ENCODE measurements at regions not wholly inside any gene's neighbourhood (a gene's known extent, or its start where the extent isn't known, plus 50 kb on each side); places are given as distances from the start of the nearest gene placed in this dataset.

DNA sequence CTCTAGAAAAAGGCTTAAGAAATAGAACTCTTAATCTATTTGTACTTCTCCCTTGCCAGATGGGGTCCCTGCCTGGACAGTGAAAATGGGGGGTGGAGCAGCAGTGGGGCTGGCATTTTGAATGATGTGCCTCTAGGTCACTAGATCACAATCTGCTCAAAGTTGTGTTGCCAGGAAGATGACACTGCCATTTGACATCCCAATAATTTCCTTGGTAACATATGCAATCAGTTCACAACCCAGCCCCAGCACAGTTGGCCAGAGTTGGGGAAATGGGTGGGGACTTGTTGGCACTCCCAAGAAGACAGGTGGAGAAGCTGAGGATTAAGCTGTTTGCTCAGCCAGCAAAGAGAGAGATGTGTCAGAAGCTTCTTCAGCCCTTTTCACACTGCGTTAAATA is 558.3 kb upstream of the KLHL29 start:
- no peak for DNase-seq (ENCODE audit: low spot score)
- ChIA-PET CTCF (no interaction called here), POLR2A (no interaction called here)
- TF ChIP-seq, protein P1, sequence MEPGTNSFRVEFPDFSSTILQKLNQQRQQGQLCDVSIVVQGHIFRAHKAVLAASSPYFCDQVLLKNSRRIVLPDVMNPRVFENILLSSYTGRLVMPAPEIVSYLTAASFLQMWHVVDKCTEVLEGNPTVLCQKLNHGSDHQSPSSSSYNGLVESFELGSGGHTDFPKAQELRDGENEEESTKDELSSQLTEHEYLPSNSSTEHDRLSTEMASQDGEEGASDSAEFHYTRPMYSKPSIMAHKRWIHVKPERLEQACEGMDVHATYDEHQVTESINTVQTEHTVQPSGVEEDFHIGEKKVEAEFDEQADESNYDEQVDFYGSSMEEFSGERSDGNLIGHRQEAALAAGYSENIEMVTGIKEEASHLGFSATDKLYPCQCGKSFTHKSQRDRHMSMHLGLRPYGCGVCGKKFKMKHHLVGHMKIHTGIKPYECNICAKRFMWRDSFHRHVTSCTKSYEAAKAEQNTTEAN (CRISPR knock-in tag; IDR thresholded peaks at IDR 0.05): no peak
- TF ChIP-seq USF2 (CRISPR knock-in tag; IDR thresholded peaks at IDR 0.05) (no peak), ZNF281 (CRISPR knock-in tag; IDR thresholded peaks at IDR 0.05) (no peak), SP1 (CRISPR knock-in tag; conservative IDR thresholded peaks at IDR 0.05) (no peak), PRDM15 (CRISPR knock-in tag; IDR thresholded peaks at IDR 0.05) (no peak), NR2C2 (CRISPR knock-in tag; IDR thresholded peaks at IDR 0.05) (no peak), GABPB1 (CRISPR knock-in tag; IDR thresholded peaks at IDR 0.05) (no peak), NFE2L1 (CRISPR knock-in tag; IDR thresholded peaks at IDR 0.05) (no peak)
- TF ChIP-seq, protein P2, sequence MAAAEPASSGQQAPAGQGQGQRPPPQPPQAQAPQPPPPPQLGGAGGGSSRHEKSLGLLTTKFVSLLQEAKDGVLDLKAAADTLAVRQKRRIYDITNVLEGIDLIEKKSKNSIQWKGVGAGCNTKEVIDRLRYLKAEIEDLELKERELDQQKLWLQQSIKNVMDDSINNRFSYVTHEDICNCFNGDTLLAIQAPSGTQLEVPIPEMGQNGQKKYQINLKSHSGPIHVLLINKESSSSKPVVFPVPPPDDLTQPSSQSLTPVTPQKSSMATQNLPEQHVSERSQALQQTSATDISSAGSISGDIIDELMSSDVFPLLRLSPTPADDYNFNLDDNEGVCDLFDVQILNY (CRISPR knock-in tag; IDR thresholded peaks at IDR 0.05): no peak
- TF ChIP-seq, protein P3, sequence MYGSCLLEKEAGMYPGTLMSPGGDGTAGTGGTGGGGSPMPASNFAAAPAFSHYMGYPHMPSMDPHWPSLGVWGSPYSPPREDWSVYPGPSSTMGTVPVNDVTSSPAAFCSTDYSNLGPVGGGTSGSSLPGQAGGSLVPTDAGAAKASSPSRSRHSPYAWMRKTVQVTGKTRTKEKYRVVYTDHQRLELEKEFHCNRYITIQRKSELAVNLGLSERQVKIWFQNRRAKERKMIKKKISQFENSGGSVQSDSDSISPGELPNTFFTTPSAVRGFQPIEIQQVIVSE (CRISPR knock-in tag; IDR thresholded peaks at IDR 0.05; ENCODE audit: borderline replicate concordance): no peak
- Mint-ChIP-seq H3K9me3 (peaks cover 9% of the 10 kb centered on the region), H3K36me3 (no peaks in the 10 kb centered on the region), H3K4me1 (peaks cover 7% of the 10 kb centered on the region), H3K4me3 (no peak overlapping the region), H3K27ac (no peak overlapping the region), H3K27me3 (ENCODE audit: low read depth) (no peaks in the 10 kb centered on the region)
- no peak for ATAC-seq

DNA sequence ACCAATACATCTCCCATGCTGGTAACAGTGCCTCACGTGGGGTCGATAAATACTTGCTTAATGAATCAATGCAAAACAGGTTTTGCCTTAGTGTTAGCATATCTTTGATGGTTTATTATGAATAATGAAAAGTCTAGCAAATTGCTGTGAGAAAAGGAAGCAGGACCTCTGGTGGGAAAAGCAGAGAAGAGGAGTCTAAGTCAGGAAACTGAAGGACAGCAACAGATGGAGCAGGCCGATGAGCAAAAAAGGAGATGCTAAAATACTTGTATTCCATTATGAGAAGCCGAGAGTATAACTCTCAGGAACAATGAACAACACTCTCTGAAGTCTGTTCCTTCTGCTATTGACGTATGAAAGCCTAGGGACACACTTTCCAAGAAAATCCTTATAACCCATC is 555.2 kb upstream of the KLHL29 start:
- no peak for TF ChIP-seq ELF4 (CRISPR knock-in tag; IDR thresholded peaks at IDR 0.05; ENCODE audit: low read depth)
- Mint-ChIP-seq H3K4me3 (no peak overlapping the region), H3K27ac (no peak overlapping the region), H3K36me3 (no peaks in the 10 kb centered on the region), H3K9me3 (peaks cover 9% of the 10 kb centered on the region), H3K27me3 (ENCODE audit: low read depth) (no peaks in the 10 kb centered on the region), H3K4me1 (peaks cover 7% of the 10 kb centered on the region)
- ATAC-seq (no peak), DNase-seq (ENCODE audit: low spot score) (no peak)
- ChIA-PET POLR2A (interaction anchor here (0.5 kb wide), 1 partner anchor 15 kb away, joined by 3 read pairs; no protein-coding TSS in a partner anchor), CTCF (interaction anchor here (1.3 kb wide), 1 partner anchor 12 kb away, joined by 3 read pairs; no protein-coding TSS in a partner anchor)

GRCh38 chr2:22832196-22832595 is 552.8 kb upstream of the KLHL29 start:
- ATAC-seq (no peak), DNase-seq (ENCODE audit: low spot score) (no peak)
- no peaks in the 10 kb centered on the region for H3K27me3 Mint-ChIP-seq (ENCODE audit: low read depth)
- CTCF ChIA-PET: no interaction called here
- POLR2A ChIA-PET: no interaction called here
- H3K27ac Mint-ChIP-seq: no peak overlapping the region
- H3K36me3 Mint-ChIP-seq: no peaks in the 10 kb centered on the region
- peaks cover 6% of the 10 kb centered on the region for H3K9me3 Mint-ChIP-seq
- H3K4me1 Mint-ChIP-seq: peaks cover 7% of the 10 kb centered on the region
- no peak overlapping the region for H3K4me3 Mint-ChIP-seq
- TF ChIP-seq GRHL2 (CRISPR knock-in tag; IDR thresholded peaks at IDR 0.05; ENCODE audit: insufficient replicate concordance, severe bottlenecking): no peak
- TF ChIP-seq NFYB (CRISPR knock-in tag; conservative IDR thresholded peaks at IDR 0.05; ENCODE audit: low read depth): no peak
- TF ChIP-seq MLX (CRISPR knock-in tag; IDR thresholded peaks at IDR 0.05): no peak
- no peak for TF ChIP-seq HMGA2 (CRISPR knock-in tag; IDR thresholded peaks at IDR 0.05)
- no peak for TF ChIP-seq ATF1 (CRISPR knock-in tag; IDR thresholded peaks at IDR 0.05)
- no peak for TF ChIP-seq OVOL2 (CRISPR knock-in tag; IDR thresholded peaks at IDR 0.05; ENCODE audit: borderline replicate concordance)
- no peak for TF ChIP-seq IRF1 (CRISPR knock-in tag; IDR thresholded peaks at IDR 0.05)
- TF ChIP-seq, protein P4, sequence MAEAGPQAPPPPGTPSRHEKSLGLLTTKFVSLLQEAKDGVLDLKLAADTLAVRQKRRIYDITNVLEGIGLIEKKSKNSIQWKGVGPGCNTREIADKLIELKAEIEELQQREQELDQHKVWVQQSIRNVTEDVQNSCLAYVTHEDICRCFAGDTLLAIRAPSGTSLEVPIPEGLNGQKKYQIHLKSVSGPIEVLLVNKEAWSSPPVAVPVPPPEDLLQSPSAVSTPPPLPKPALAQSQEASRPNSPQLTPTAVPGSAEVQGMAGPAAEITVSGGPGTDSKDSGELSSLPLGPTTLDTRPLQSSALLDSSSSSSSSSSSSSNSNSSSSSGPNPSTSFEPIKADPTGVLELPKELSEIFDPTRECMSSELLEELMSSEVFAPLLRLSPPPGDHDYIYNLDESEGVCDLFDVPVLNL (CRISPR knock-in tag; IDR thresholded peaks at IDR 0.05; ENCODE audit: borderline replicate concordance, low read depth): no peak
- TF ChIP-seq RELA (CRISPR knock-in tag; IDR thresholded peaks at IDR 0.05; ENCODE audit: borderline replicate concordance): no peak

Measured in WTC11 (cell line).